ENCODE measurements at regions not wholly inside any gene's neighbourhood (a gene's known extent, or its start where the extent isn't known, plus 50 kb on each side); places are given as distances from the start of the nearest gene placed in this dataset.

DNA sequence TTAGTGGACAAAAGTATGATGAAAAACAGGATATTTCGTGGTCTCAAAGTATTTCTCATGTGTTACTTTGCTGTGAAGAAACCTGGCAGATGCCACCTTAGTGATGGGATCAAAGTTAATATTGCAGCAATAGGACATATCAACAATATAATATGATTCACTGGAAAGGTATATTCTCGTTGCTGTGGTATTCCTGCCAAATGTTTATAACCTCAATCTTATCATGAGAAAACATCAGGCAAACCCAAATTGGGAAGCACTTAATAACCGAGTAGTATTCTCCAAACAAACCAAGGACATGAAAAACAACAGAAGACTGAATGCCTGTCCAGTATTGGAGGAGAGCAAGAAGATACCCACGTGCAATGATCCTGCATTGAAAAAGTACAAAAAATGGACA lies 302.6 kb upstream of the MC4R start:
- no peak for DNase-seq
- Mint-ChIP-seq H3K9me3 (no peaks in the 10 kb centered on the region), H3K27me3 (ENCODE audit: low read depth) (no peaks in the 10 kb centered on the region), H3K36me3 (ENCODE audit: low read depth) (no peaks in the 10 kb centered on the region), H3K4me1 (ENCODE audit: low read depth) (no peaks in the 10 kb centered on the region), H3K4me3 (no peak overlapping the region), H3K27ac (no peak overlapping the region)
- intact Hi-C loops (cut with micrococcal nuclease) = no loop called here
- CTCF ChIA-PET = no interaction called here

DNA sequence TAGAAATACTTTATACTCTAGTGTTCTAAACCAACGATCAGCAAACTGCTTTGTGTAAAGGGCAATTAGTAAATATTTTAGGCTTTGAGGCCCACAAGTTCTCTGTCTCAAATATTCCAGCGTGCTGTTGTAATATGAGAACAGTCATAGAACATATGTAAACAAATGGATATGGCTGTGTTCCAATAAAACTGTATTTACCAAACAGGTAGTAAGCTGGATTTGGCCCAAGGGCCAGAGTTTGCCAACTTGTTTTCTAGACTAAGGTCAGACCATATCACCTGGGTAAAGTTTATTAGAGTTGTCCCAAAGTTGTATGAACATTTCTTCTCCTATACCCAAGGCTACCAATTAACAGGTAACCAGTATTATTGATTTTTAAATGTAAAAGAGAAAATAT lies 303.2 kb upstream of the MC4R start:
- Mint-ChIP-seq H3K4me3 (no peak overlapping the region), H3K9me3 (no peaks in the 10 kb centered on the region), H3K4me1 (ENCODE audit: low read depth) (no peaks in the 10 kb centered on the region), H3K27me3 (ENCODE audit: low read depth) (no peaks in the 10 kb centered on the region), H3K36me3 (ENCODE audit: low read depth) (no peaks in the 10 kb centered on the region), H3K27ac (no peak overlapping the region)
- DNase-seq = no peak
- intact Hi-C loops (cut with micrococcal nuclease) = no loop called here
- CTCF ChIA-PET = no interaction called here

DNA sequence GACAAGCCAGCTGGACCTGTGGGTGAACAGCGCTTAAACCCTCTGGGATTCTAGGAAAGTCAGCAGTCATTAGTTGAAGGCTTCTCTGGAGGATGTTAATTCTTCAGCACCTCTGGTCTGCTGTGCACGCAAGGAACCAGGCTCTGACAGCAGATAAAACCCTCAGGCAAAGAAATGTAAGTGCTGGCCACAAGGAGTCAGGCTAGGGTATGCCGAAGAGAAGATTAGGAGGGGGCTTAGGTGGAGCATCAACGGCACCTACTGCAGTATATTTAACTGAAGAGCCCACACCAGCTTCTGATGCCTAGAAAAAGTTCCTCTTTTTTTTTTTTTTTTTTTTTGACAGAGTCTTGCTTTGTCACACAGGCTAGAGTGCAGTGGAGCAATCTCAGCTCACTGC lies 304.2 kb upstream of the MC4R start:
- H3K27me3 Mint-ChIP-seq (ENCODE audit: low read depth) = no peaks in the 10 kb centered on the region
- H3K36me3 Mint-ChIP-seq (ENCODE audit: low read depth) = no peaks in the 10 kb centered on the region
- no peak for DNase-seq
- H3K9me3 Mint-ChIP-seq = peaks cover 2% of the 10 kb centered on the region
- H3K4me3 Mint-ChIP-seq = no peak overlapping the region
- H3K27ac Mint-ChIP-seq = no peak overlapping the region
- CTCF ChIA-PET = no interaction called here
- intact Hi-C loops (cut with micrococcal nuclease) = no loop called here
- H3K4me1 Mint-ChIP-seq (ENCODE audit: low read depth) = no peaks in the 10 kb centered on the region

DNA sequence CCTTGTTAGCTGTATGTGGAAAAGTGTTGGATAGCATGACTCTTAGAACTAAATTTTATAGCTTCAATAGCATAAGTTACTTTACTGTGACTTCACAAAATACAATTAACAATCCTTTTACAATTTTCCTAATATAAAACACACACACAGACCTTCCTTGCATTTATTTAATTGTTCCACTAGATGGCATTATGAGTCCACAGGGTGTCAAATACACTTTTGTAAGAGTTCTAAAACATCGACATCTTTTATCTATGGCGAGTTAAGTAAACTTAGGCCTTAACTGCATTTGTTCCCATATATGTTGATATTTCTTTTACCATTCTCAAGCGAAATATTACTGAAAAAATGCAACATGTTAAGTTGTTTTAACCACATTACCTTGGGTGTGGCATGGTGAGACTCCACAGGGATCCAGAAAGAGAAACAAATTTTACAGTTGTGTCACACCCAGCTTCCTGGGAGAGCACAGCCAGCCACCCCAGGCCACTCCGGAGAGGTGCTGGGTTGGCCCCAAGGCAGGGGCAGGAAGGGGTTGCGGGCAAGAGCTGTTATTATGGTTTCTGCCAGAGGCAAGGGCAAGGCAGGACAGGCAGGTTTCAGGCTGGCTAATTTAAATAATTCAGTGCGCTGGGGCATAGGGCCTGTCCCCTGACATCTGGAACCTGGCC lies 312.4 kb upstream of the MC4R start:
- peaks cover 2% of the 10 kb centered on the region for H3K9me3 Mint-ChIP-seq
- CTCF ChIA-PET = no interaction called here
- H3K36me3 Mint-ChIP-seq (ENCODE audit: low read depth) = no peaks in the 10 kb centered on the region
- no peaks in the 10 kb centered on the region for H3K27me3 Mint-ChIP-seq (ENCODE audit: low read depth)
- H3K27ac Mint-ChIP-seq = no peak overlapping the region
- intact Hi-C loops (cut with micrococcal nuclease) = no loop called here
- no peak for DNase-seq
- H3K4me3 Mint-ChIP-seq = no peak overlapping the region
- H3K4me1 Mint-ChIP-seq (ENCODE audit: low read depth) = no peaks in the 10 kb centered on the region

DNA sequence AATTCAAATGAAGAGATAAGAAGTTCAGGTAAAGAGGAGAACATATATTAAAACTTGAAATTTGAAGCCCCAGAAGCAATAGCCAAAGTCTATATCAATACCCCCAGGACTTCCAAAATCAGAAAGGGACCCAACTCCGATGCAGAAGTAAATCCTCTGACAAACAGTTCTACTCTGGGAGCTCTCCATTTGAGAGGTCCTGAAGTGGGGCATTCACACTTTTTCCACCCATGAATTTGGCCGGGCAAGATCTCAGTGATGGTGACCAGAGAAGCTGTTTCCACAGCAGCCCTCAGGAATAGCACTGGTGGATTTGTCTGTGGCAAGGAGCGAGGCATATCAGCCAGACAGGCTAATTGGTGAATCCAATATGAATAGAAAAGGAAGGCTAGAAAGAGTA lies 313.6 kb upstream of the MC4R start:
- H3K36me3 Mint-ChIP-seq (ENCODE audit: low read depth) = no peaks in the 10 kb centered on the region
- H3K27ac Mint-ChIP-seq = no peak overlapping the region
- no peaks in the 10 kb centered on the region for H3K4me1 Mint-ChIP-seq (ENCODE audit: low read depth)
- no peaks in the 10 kb centered on the region for H3K27me3 Mint-ChIP-seq (ENCODE audit: low read depth)
- no peak for DNase-seq
- no peak overlapping the region for H3K4me3 Mint-ChIP-seq
- H3K9me3 Mint-ChIP-seq = peaks cover 2% of the 10 kb centered on the region
- intact Hi-C loops (cut with micrococcal nuclease) = no loop called here
- CTCF ChIA-PET = no interaction called here

DNA sequence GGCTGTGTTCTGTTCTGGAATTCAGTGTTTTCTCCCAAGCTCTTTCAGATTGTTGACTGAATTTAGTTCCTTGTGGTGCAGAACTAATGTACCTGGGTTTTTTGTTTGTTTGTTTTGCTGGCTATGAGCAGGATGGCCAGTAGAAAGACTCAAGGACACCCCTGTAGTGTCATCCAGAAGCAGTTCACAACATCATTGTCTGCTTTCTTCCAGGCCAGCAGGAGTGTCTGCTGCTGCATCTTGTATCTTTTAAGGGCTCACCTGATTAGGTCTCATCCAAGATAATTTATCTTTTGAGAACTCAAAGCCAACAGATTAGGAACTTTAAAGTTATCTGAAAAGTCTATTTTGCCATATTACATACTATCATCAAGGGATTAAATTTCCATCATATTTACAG lies 318.5 kb upstream of the MC4R start:
- intact Hi-C loops (cut with micrococcal nuclease) = no loop called here
- no peaks in the 10 kb centered on the region for H3K4me1 Mint-ChIP-seq (ENCODE audit: low read depth)
- H3K36me3 Mint-ChIP-seq (ENCODE audit: low read depth) = no peaks in the 10 kb centered on the region
- no peak overlapping the region for H3K4me3 Mint-ChIP-seq
- no peaks in the 10 kb centered on the region for H3K27me3 Mint-ChIP-seq (ENCODE audit: low read depth)
- CTCF ChIA-PET = no interaction called here
- no peaks in the 10 kb centered on the region for H3K9me3 Mint-ChIP-seq
- no peak for DNase-seq
- H3K27ac Mint-ChIP-seq = no peak overlapping the region

DNA sequence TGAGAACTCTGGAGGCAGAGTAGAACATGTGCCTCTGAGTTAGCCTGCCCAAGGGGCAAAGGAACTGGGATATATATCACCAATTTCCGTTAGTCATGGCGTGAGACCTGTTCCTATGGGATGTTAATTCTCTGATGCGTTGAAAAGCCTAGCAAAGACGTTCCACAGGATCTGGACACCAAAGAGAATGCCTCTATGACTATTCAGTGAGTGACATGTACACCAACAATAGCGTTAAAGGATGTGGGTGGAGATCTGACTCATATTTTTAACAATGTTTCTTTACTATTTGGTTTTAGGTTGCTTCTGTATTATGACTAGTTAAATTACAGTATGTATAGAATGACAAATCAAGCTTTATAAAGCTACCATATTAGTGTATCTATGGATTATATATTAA lies 320.9 kb upstream of the MC4R start:
- no peak for DNase-seq
- Mint-ChIP-seq H3K4me1 (ENCODE audit: low read depth) (no peaks in the 10 kb centered on the region), H3K4me3 (no peak overlapping the region), H3K36me3 (ENCODE audit: low read depth) (no peaks in the 10 kb centered on the region), H3K9me3 (no peaks in the 10 kb centered on the region), H3K27me3 (ENCODE audit: low read depth) (no peaks in the 10 kb centered on the region), H3K27ac (no peak overlapping the region)
- intact Hi-C loops (cut with micrococcal nuclease) = no loop called here
- CTCF ChIA-PET = no interaction called here

DNA sequence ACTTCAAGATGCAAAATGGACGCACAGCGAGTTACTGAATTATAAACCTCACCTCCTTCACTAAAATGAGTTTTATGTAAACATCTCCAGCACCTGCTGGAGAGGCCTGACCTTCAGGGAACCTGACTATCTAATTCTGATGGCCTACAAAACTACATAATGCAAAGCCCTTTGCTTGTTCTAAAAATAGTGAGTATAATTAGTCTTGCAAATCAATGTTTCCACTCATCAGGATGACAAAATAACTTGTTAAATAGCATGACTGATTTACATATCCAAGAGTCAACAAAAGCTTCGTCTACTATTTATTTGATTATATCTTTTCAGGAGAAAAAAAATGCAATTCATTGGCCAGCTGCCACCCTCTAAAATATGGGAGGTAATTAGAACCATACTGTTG lies 326.3 kb upstream of the MC4R start:
- intact Hi-C loops (cut with micrococcal nuclease) = no loop called here

DNA sequence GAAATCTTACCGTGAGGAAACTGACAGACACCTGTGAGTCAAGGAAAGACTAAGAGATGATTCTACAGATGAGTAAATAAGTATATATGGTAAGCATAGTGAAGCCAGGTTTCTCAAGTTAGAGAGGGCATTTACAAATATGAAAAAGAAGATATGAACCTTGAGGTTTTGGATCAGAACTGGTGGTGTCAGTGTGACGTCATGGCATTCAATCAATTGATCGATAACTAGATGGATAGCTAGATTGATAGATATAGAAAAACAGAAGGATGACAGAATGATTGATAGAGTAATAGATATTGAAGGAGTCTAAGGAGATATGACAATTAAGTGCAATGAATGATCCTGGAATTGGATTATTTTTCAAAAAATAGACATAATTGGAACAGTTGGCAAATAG lies 350.2 kb upstream of the MC4R start:
- Mint-ChIP-seq H3K9me3 (peaks cover 2% of the 10 kb centered on the region), H3K36me3 (ENCODE audit: low read depth) (no peaks in the 10 kb centered on the region), H3K27me3 (ENCODE audit: low read depth) (no peaks in the 10 kb centered on the region), H3K4me1 (ENCODE audit: low read depth) (no peaks in the 10 kb centered on the region), H3K27ac (no peak overlapping the region), H3K4me3 (no peak overlapping the region)
- intact Hi-C loops (cut with micrococcal nuclease) = no loop called here
- DNase-seq = no peak
- CTCF ChIA-PET = no interaction called here

More for the DNA sequence above, 326.3 kb upstream of the MC4R start:
- Mint-ChIP-seq H3K9me3 (peaks cover 2% of the 10 kb centered on the region), H3K27me3 (ENCODE audit: low read depth) (no peaks in the 10 kb centered on the region), H3K36me3 (ENCODE audit: low read depth) (no peaks in the 10 kb centered on the region), H3K4me3 (no peak overlapping the region), H3K27ac (no peak overlapping the region), H3K4me1 (ENCODE audit: low read depth) (no peaks in the 10 kb centered on the region)
- no peak for DNase-seq
- CTCF ChIA-PET = no interaction called here

DNA sequence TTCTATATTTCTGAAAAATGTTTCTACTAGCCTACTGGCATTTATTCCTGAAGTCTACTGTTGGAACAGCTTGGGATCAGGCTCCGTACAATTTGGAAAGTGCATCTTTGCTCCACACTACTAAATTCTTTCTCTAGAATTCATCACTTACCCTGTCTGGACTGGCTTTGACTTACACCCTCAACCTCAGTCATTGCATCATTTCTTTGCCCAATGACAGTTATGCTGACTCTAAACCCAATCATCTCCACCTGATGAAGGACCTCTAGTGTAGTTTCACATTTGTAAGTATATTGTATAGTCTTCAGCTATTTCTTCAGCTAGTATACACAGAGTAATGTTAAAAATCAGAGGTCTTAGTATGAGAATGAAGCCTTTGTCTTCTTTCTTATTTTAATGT lies 359.6 kb upstream of the MC4R start:
- H3K36me3 Mint-ChIP-seq (ENCODE audit: low read depth) = no peaks in the 10 kb centered on the region
- H3K4me3 Mint-ChIP-seq = no peak overlapping the region
- intact Hi-C loops (cut with micrococcal nuclease) = no loop called here
- no peaks in the 10 kb centered on the region for H3K27me3 Mint-ChIP-seq (ENCODE audit: low read depth)
- CTCF ChIA-PET = no interaction called here
- H3K4me1 Mint-ChIP-seq (ENCODE audit: low read depth) = no peaks in the 10 kb centered on the region
- DNase-seq = no peak
- no peaks in the 10 kb centered on the region for H3K9me3 Mint-ChIP-seq
- H3K27ac Mint-ChIP-seq = no peak overlapping the region

DNA sequence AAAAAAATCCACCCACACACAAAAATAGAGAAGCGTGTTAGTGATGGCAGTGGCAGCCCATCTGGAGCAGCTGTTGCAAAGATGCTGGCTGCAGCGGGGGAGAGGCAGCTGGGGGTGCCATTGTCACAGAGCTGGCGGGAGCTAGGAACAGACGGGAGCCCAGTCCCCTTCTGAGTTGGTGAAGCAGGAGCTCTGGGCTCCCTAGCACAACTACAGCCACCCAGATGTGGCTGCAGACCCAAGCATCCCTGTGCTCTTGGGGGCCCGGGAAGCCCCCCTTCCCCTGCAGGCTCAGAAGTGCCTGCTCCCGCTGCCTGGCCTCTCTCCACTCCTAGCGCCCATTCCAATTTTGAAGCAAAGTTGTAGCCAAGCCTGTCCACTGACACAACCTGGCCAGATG lies 366.6 kb upstream of the MC4R start:
- no peaks in the 10 kb centered on the region for H3K27me3 Mint-ChIP-seq (ENCODE audit: low read depth)
- H3K4me1 Mint-ChIP-seq (ENCODE audit: low read depth) = no peaks in the 10 kb centered on the region
- DNase-seq = no peak
- H3K4me3 Mint-ChIP-seq = no peak overlapping the region
- H3K9me3 Mint-ChIP-seq = no peaks in the 10 kb centered on the region
- intact Hi-C loops (cut with micrococcal nuclease) = no loop called here
- no peaks in the 10 kb centered on the region for H3K36me3 Mint-ChIP-seq (ENCODE audit: low read depth)
- CTCF ChIA-PET = no interaction called here
- no peak overlapping the region for H3K27ac Mint-ChIP-seq

DNA sequence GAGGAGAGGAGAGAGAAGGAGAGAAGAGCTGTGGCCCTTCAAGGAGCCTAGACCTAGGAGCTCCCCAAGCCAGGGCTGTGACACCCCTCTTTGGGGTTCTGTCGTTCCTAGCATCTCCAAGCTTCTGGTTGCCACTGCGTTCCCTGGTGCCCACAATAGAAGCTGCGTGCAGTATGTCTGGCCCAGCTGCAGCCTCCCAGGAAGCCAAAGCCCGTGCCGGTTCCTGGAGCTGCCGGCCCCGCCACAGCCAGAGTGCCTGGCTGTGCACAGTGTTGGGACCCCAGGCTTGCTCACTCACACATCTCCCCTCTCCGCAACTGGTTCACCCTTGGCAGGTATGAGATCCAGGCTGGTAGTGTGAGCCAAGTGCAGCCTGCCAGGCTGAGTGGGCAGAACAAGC lies 367.7 kb upstream of the MC4R start:
- H3K36me3 Mint-ChIP-seq (ENCODE audit: low read depth) = no peaks in the 10 kb centered on the region
- H3K9me3 Mint-ChIP-seq = no peaks in the 10 kb centered on the region
- DNase-seq = no peak
- CTCF ChIA-PET = no interaction called here
- H3K27me3 Mint-ChIP-seq (ENCODE audit: low read depth) = no peaks in the 10 kb centered on the region
- no peak overlapping the region for H3K27ac Mint-ChIP-seq
- no peaks in the 10 kb centered on the region for H3K4me1 Mint-ChIP-seq (ENCODE audit: low read depth)
- intact Hi-C loops (cut with micrococcal nuclease) = no loop called here
- H3K4me3 Mint-ChIP-seq = no peak overlapping the region

DNA sequence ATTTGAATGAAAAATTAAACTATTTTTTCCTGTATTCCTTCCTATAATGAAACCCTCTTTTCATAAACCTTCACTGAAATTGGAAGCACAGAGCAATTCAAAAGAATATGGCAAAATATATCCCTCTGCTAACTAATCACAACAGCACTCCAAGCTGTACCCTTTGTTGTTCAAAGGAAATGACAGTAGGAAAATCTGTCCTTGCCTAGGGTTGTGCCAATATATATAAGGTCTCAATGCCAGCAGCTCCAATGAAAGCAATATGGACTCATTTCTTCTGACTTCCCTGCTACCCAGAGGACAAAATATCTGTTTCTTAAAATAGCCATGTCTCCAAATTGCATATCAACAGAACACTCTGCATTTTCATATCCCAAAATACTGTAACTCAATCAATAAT lies 373.9 kb upstream of the MC4R start:
- Mint-ChIP-seq H3K36me3 (ENCODE audit: low read depth) (no peaks in the 10 kb centered on the region), H3K27ac (no peak overlapping the region), H3K4me3 (no peak overlapping the region), H3K9me3 (no peaks in the 10 kb centered on the region), H3K27me3 (ENCODE audit: low read depth) (no peaks in the 10 kb centered on the region), H3K4me1 (ENCODE audit: low read depth) (no peaks in the 10 kb centered on the region)
- DNase-seq = no peak
- CTCF ChIA-PET = no interaction called here
- intact Hi-C loops (cut with micrococcal nuclease) = no loop called here

DNA sequence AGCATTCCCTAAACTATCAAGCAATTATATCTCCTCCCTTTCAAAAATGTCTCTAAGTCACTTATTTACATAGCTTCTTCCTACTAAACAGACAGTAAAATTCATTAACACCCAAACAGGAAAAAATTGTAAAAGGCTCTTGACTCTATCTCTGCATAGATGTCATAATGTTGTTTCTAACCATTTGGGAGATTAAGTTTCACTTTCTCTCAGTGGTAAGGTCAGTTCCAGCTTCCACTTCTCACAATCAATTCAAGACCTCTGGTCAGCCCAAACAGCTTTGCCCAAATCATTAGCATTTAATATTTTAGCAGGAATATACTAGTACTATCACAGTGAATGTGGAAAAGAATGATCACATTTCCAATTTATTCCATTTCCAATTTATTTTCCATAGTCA lies 374.3 kb upstream of the MC4R start:
- H3K27ac Mint-ChIP-seq = no peak overlapping the region
- no peaks in the 10 kb centered on the region for H3K36me3 Mint-ChIP-seq (ENCODE audit: low read depth)
- intact Hi-C loops (cut with micrococcal nuclease) = no loop called here
- no peaks in the 10 kb centered on the region for H3K9me3 Mint-ChIP-seq
- CTCF ChIA-PET = no interaction called here
- no peaks in the 10 kb centered on the region for H3K4me1 Mint-ChIP-seq (ENCODE audit: low read depth)
- H3K27me3 Mint-ChIP-seq (ENCODE audit: low read depth) = no peaks in the 10 kb centered on the region
- DNase-seq = no peak
- no peak overlapping the region for H3K4me3 Mint-ChIP-seq

All from activated naive CD4-positive, alpha-beta T cell treated with anti-CD3 and anti-CD28 coated beads for 36 hours (primary cell).